Parathyroid adenoma (tissue), 2 donors: ENCODE measurements at regions not wholly inside any gene's neighbourhood (a gene's known extent, or its start where the extent isn't known, plus 50 kb on each side); places are given as distances from the start of the nearest gene placed in this dataset.

ENCODE experiments used
- H2AFZ ChIP-seq: fragments of 300-600 bp; sonication (generic); one replicate; pipeline ENCODE4 v1.7.0; 2017; ENCODE audit warnings: antibody characterized with exemption, mild to moderate bottlenecking
- H3K27ac ChIP-seq: fragments of 300-600 bp; sonication (generic); one replicate; pipeline ENCODE4 v1.7.0; 2017
- H3K27me3 ChIP-seq: fragments of 300-600 bp; sonication (generic); one replicate; pipeline ENCODE4 v1.7.0; 2017; ENCODE audit warnings: low read length; ENCODE audit not compliant: control insufficient read depth, insufficient read depth
- H3K36me3 ChIP-seq: fragments of 300-600 bp; sonication (generic); one replicate; pipeline ENCODE4 v1.7.0; 2017; ENCODE audit warnings: low read length; ENCODE audit not compliant: control insufficient read depth, insufficient read depth
- H3K4me1 ChIP-seq: fragments of 300-600 bp; sonication (generic); one replicate; pipeline ENCODE4 v1.7.0; 2017; ENCODE audit warnings: control low read depth
- H3K4me2 ChIP-seq: fragments of 300-600 bp; sonication (generic); one replicate; pipeline ENCODE4 v1.7.0; 2017; ENCODE audit warnings: low read length
- H3K4me3 ChIP-seq: fragments of 300-600 bp; sonication (generic); one replicate; pipeline ENCODE4 v1.7.0; 2017; ENCODE audit warnings: low read depth, low read length
- H3K79me2 ChIP-seq: fragments of 300-600 bp; sonication (generic); one replicate; pipeline ENCODE4 v1.7.0; 2017; ENCODE audit warnings: control low read depth
- H3K9ac ChIP-seq: fragments of 300-600 bp; sonication (generic); one replicate; pipeline ENCODE4 v1.7.0; 2017; ENCODE audit warnings: mild to moderate bottlenecking
- H3K9me3 ChIP-seq: fragments of 300-600 bp; sonication (generic); one replicate; pipeline ENCODE4 v1.7.0; 2017; ENCODE audit warnings: low read length; ENCODE audit not compliant: control insufficient read depth
- TF ChIP-seq, protein P1 (sequence below): fragments of 300-600 bp; sonication (generic); IDR thresholded peaks from one replicate; pipeline ENCODE4 v1.7.0; 2017; ENCODE audit warnings: antibody characterized with exemption, mild to moderate bottlenecking
- donor health status: primary hyperparathyroidism.

DNA sequence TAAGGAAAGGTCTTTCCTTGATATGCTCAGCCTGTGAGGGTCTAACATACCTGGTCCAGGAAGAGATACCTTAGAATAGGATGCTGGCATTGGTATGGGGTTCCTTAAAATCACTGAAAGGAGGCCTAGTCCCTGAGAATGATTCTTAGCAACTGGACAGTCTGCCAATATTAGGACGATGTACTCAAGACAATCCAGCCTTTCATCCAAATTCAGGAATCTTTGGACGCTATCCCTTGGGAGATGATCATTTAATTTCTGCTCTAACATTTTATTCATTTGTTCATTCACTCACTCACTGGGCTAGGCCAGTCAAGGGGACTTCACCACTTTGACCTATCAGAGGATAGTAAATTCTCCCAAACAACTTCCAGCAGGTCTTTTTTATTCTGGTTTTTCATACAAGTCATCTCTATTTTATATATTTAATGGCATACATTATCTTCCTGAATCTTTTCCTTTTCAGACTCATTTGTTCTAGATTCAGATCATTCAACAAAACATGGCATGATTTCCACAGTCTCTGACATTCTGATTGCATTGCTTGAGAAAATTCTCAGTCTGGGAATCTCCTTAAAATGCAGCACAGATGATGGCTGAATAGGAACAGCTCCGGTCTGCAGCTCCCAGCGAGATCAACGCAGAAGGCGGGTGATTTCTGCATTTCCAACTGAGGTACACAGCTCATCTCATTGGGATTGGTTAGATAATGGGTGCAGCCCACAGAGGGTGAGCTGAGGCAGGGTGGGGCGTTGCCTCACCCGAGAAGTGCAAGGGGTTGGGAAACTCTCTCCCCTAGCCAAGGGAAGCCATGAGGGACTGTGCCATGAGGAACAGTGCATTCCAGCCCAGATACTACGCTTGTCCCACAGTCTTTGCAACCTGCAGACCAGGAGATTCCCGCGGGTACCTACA, 118.0 kb upstream of the PRICKLE1 start:
- Histone ChIP-seq H3K4me1 (no peaks in the 10 kb centered on the region), H3K4me3 (no peak overlapping the region), H3K27me3 (no peaks in the 10 kb centered on the region), H3K9me3 (no peaks in the 10 kb centered on the region), H3K36me3 (no peaks in the 10 kb centered on the region), H3K79me2 (no peaks in the 10 kb centered on the region), H3K27ac (no peak overlapping the region), H3K4me2 (no peak overlapping the region), H3K9ac (no peak overlapping the region), H2AFZ (no peak overlapping the region)
- TF ChIP-seq, protein P1, sequence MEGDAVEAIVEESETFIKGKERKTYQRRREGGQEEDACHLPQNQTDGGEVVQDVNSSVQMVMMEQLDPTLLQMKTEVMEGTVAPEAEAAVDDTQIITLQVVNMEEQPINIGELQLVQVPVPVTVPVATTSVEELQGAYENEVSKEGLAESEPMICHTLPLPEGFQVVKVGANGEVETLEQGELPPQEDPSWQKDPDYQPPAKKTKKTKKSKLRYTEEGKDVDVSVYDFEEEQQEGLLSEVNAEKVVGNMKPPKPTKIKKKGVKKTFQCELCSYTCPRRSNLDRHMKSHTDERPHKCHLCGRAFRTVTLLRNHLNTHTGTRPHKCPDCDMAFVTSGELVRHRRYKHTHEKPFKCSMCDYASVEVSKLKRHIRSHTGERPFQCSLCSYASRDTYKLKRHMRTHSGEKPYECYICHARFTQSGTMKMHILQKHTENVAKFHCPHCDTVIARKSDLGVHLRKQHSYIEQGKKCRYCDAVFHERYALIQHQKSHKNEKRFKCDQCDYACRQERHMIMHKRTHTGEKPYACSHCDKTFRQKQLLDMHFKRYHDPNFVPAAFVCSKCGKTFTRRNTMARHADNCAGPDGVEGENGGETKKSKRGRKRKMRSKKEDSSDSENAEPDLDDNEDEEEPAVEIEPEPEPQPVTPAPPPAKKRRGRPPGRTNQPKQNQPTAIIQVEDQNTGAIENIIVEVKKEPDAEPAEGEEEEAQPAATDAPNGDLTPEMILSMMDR: no peak

DNA sequence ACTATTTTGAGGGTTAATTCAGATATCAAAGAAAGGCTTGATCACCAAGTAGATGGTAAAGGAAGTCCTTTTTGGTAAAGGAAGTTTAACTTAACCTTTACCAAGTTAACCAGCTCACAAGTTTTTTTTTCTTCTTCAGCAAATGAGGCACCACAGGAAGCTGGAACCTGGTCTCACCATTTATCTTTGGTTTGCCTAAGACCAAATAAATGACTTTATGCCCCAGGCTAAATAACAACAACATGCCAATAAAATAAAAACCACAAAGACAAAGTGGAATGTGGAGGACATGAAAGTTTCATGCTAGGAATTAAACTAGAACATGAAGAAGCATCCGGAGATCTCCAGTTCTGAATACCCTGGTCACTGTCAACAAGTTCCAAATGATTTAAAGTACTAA, 116.8 kb upstream of the PRICKLE1 start:
- Histone ChIP-seq H3K27ac (no peak overlapping the region), H3K4me3 (no peak overlapping the region)
- TF ChIP-seq, protein P1: no peak

GRCh38 chr12:42705863-42706262, 116.3 kb upstream of the PRICKLE1 start:
- TF ChIP-seq, protein P1: no peak
- Histone ChIP-seq H3K4me3 (no peak overlapping the region), H3K9me3 (no peaks in the 10 kb centered on the region), H3K9ac (no peak overlapping the region), H3K27ac (no peak overlapping the region), H2AFZ (no peak overlapping the region), H3K27me3 (no peaks in the 10 kb centered on the region), H3K79me2 (no peaks in the 10 kb centered on the region), H3K36me3 (no peaks in the 10 kb centered on the region), H3K4me2 (no peak overlapping the region), H3K4me1 (no peaks in the 10 kb centered on the region)

More for the DNA sequence above, 116.8 kb upstream of the PRICKLE1 start:
- no peaks in the 10 kb centered on the region for H3K36me3 ChIP-seq
- H3K4me1 ChIP-seq: no peaks in the 10 kb centered on the region
- no peaks in the 10 kb centered on the region for H3K79me2 ChIP-seq
- H3K27me3 ChIP-seq: no peaks in the 10 kb centered on the region
- H3K9ac ChIP-seq: no peak overlapping the region
- no peak overlapping the region for H3K4me2 ChIP-seq
- H3K9me3 ChIP-seq: no peaks in the 10 kb centered on the region
- H2AFZ ChIP-seq: no peak overlapping the region

- no peaks in the 10 kb centered on the region for H3K27me3 ChIP-seq
- TF ChIP-seq, protein P1: no peak
- H3K36me3 ChIP-seq: no peaks in the 10 kb centered on the region
- H3K79me2 ChIP-seq: no peaks in the 10 kb centered on the region
- H3K4me2 ChIP-seq: no peak overlapping the region
- H3K4me1 ChIP-seq: no peaks in the 10 kb centered on the region
- no peak overlapping the region for H3K4me3 ChIP-seq
- H3K27ac ChIP-seq: no peak overlapping the region
- H2AFZ ChIP-seq: no peak overlapping the region
- no peaks in the 10 kb centered on the region for H3K9me3 ChIP-seq
- H3K9ac ChIP-seq: no peak overlapping the region
These were observed 115.4 kb upstream of the PRICKLE1 start for GRCh38 chr12:42704810-42705401.
